AG08395 (cell line): ENCODE measurements at regions not wholly inside any gene's neighbourhood (a gene's known extent, or its start where the extent isn't known, plus 50 kb on each side); places are given as distances from the start of the nearest gene placed in this dataset.

Experiments used
- DNase-seq: peaks from one replicate; pipeline ENCODE4 v3.0.0; 2012; ENCODE audit warnings: mixed read lengths, low spot score

DNA sequence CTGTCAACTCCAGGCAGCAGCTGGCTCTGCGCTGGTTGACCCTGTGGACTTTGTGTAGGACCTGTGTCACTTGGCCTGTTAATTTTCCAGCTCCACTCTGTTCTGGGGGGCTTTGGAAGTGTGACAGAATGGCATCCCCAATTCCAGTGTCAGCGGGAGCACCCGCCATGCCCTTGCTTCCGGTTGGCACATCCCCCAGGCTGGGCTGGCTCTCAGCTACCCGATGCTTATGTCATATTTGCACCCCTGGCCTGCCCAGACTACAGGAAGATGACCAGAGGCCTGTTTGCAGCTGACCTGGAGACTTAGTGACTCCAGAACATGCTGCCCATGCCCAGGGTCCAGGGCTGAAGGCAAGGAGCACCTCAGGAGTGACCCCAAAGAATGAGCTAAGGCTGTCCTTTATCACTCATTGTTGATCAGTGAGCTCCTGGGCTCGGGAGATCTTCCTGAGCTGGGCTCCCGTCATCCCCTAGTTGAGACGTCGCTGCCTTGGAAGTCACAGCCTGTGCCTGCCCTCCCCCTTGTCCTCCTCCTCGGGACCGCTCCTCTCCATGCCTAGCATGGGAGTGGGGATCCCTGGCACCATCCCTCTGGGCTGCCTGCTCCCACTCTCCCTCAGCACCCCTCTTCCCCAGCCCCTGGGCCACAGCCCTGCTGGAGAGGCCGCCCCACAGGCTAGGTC, 163.4 kb upstream of the RTL1 start:
- no peak for DNase-seq

DNA sequence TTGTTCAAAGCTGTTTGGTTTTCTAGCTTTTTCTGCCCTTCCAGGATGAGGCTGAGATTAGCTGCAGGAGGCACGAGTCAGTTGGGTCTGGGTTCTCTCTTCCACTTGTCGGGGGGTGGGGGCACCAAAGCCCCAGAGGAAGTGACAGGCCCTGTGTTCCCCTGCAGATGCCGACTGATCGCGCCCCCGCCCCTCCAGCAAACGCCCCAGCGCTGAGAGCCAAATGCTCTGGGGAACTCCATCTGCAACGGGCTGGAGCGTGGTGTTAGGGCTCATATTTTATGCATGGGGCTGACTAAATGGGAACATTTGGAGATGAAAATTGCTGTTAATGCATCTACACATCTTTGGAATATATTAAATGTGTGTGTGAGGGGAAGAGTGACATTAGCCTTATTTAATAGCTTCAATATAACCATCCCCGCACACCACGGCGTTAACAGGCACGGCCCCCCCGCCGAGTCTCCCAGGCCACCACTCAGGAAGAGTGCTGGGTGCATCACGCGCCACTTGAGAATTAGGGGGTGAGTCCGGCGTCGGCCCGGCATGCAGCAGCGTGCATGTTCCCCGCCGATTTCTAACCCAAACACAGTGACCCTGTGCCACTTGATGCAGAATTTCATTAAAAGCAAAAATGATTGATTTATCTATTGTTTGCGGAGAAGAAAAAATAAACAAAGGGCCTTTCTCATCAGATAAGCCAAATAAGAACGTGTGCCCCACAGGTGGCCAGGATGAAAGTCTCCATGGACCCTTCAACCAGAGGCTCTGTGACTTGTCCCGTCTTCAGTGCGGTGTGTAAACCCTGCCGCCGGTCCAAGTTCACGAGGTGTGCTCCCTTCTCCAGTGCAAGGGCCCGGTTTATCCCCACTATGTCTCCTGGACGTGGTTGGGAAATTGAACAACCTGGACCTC, 165.0 kb upstream of the RTL1 start:
- no peak for DNase-seq

DNA sequence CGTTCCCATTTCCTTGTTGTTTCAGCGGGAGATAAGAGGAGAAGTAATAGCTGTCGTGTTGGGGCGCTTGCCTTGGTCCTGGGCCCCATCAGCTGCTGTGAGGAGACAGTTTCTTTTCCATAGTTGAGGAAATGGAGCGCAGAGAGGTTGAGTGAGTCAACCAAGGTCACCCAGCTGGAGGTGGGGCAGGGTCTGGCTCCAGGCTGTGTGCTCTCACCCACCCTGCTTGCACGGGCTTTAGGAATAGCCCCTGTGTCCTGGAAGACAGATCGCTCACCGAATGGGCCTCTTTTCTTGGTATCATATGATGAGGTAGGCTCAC, 165.7 kb upstream of the RTL1 start:
- no peak for DNase-seq

DNA sequence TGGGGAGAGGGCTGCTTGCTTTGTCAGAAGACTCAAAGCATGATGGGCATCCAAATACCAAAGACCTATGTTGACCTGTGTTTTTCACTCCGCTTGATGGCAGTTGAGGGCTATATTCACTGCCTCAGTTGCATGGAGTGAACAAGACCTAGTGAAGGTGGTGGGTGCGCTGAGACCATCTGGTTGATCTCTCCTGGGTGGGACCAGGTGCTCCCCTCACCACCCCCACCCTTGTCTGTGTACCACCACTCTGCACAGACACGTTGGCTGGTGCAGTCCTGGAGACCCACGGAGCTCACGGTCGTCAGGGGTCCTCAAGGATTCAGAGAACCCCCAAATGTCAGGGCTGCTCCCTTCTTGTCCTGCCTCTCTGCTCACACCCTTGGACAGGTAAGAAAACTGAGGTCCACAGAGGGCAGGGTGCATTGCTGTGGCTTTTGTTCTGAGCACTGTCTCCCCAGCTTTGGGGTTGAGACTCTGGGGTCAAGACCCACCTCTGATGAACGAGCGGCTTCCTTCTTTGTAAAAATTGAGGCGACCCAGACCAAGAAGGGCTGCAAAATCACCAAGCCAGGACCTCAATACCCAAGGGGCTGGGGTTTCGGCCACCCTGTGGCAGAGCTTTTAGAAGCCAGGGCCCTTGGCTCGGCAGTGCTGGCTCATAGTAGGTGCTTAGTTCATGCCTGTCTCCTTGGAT, 166.3 kb upstream of the RTL1 start:
- DNase-seq, result no peak

DNA sequence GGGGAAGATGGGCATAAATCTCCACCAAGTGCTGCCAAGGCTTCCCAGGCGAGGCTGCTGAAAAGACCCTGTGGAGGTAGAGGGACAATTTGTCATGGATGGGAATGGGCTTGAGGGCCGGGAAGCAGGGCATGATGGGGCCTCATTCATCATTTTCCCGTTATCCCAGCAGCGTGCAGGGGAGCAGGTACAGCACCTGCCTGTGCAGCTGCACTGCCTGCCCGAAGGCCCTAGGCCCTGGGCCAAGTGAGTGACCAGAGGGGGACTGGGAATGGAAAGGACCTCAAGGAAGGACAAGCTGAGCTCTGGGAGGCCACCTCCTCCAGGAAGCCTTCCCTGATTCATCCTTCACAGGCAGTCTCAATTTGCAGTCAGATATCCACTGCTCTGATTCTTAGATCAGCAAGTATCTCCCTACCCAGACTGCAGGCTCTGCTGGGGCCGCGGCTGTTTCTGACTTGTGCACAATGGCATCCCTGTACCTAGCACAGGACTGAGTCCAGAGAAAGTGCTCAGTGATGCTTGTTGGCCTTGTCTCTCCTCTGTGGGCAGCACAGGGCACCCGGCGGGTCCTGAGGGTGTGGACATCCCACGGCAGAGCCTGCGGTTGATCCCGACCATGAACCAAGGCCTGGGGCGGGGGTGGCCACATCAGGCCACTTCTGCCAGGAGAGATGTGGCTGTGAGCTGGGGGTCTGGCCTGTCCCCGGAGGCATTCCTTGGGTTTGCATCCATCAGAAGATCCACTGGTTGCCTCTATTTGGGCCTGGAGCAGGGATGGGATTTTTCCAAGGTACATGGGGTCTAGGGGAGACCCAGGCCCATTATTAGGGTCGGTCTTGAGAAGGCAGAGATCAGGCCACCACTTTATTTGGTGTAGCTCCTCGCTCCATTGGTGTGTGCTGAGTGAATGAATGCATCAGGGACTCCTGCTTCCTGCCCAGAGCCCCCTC, 167.3 kb upstream of the RTL1 start:
- no peak for DNase-seq

GRCh38 chr14:101071493-101071906, 168.0 kb upstream of the RTL1 start:
- DNase-seq, result no peak

GRCh38 chr14:101072070-101072469, 168.5 kb upstream of the RTL1 start:
- no peak for DNase-seq

GRCh38 chr14:101072531-101072930, 169.0 kb upstream of the RTL1 start:
- no peak for DNase-seq

GRCh38 chr14:101072945-101073597, 169.5 kb upstream of the RTL1 start:
- DNase-seq, result peak; percentile 84

DNA sequence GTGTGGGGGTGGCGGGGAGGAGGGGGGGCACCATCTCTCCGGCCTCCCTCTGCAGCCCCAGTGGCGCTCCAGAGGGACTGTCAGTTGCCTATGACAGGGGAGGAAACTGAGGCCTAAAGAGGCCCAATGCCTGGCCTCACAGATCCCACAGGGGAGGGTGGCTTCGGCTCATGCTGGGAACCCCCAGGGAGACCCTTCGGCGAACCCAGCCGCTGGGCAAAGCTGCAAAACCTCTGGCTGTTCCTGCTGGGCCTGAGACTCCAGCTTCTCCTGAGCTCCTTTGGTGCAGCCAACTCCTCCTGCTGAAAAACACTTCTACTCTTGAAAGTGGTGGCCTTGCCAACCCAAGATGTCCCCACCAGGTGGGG, 170.1 kb upstream of the RTL1 start:
- DNase-seq, result no peak

DNA sequence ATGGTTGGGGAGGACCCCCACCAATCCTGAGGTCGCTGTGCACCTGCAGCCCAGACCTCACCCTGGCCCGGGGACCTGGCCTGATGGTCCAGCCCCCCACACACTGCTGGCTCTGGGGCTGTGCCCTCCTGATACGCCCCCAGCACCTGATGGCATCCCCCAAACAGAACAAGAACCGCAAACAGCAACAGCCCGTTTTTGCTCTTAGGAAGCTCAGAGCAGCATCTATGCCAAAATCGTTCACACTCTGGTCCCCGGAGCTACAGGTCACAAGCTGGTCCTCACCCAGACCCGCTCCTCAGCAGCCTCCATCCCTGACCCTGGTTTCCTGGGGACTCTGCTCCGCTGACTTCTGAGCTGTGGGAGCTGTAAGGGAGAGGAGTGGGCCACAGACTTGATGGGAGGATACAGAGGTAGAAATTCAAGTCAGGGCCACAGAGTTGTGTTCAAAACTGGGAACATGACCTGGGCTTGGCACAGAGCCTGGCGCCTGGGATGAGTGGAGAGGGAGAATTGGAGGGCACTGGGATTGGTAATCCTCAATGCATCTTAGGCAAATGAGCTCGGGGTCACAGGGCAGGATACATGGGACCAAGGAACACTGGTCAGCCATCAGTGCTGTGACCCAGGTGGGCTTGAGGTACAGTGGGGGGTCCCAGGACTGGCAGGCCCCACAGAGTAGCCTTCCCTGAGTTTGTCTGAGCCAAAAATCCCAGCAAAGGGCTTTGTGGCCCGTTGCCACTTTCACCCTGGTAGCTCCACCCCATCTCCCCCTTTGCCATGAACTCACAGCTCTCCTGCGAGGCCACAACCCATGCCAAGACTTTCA, 170.9 kb upstream of the RTL1 start:
- no peak for DNase-seq

DNA sequence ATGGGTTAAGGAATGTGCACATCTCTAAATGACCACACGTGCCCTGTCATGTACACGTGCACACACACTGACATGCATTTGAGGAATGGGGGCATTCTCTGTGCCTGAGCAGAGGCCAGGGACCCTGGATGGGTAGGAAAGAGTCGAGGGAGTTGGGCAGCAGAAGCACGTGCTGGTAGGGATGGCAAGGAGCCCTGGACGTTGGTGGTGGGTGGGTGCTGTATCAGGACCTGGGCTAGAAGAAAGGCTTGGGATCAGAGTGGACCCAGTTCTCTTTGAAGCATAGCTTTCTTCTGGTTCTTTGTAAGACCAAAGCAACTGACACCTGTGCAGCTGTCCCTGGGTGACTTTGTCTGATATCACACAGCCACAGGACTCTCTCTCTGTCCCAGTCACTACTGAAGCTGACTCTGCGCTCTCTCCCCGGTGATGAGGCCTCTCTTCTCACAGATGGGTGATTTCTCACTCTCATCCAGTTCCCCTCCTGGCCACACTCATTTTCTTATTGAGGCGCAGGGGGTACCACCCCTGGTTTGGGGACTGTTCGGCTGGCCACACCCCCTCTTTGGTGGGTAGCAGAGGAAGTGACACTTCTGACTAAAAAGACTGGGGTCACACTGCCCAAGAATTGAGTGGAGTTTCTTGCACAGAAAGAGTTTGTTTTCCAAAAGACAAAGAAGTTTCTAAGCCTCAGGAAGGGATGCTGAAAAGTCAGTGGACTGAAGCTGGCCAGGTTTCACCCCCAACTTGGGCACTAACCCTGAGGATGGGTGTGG, 171.7 kb upstream of the RTL1 start:
- no peak for DNase-seq

- DNase-seq, result no peak
Measured at GRCh38 chr14:101075801-101076413, 172.4 kb upstream of the RTL1 start.

GRCh38 chr14:101076451-101077198, 173.1 kb upstream of the RTL1 start:
- DNase-seq, result no peak

GRCh38 chr14:101077481-101078074, 174.1 kb upstream of the RTL1 start:
- DNase-seq, result no peak

GRCh38 chr14:101078170-101078891, 174.8 kb upstream of the RTL1 start:
- DNase-seq, result no peak

GRCh38 chr14:101078892-101079221, 175.3 kb upstream of the RTL1 start:
- DNase-seq, result no peak
